ENCODE measurements at regions not wholly inside any gene's neighbourhood (a gene's known extent, or its start where the extent isn't known, plus 50 kb on each side); places are given as distances from the start of the nearest gene placed in this dataset.
"Not testable (repeated sequence)": the region's sequence is repeated elsewhere in the genome, so short reads cannot be mapped to it uniquely, and the experiment has no call there.

GRCh38 chr7:50856231-50856630, 73.5 kb upstream of the GRB10 start:
- no peak for DNase-seq (ENCODE audit: low read depth in 3 of 3)

DNA sequence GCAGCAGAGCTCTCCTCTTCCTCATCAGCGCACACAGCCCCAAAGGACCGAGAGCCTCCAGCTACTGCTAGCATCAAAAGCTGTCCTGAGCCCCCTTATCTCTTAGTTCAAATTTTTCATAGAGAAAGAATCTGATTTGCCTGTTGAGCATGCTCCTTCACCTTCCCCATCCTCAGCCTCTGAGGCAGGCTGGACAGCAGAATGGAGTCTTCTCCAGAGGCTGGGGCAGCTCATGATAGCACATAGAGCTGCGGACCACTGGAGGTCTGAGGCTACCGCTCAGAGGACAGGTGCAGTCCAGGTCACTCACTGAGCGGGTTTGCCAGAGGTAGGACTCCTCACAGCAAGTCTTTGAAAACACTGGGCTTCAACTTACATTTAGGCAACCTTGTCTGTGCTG, 72.8 kb upstream of the GRB10 start:
- no peak for DNase-seq (ENCODE audit: low read depth in 3 of 3)

DNA sequence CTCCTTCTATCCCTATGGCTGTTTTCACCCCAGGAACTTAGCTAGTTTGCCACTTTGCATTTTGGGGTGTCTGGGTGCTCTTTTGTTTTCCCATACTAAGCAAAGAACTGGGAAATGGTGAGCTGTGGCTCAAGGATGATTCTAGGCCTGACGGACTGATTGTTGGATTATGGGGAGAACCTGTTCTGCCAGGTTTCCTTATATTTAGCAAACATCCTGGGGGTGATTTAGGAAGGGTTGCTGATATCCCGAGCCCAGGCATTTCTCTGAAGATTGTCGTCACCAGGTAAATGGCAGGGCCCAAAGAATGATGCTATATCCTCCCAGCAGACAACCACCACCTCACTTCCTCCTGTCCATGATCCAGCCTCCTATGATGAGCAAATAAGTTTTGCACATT, 72.1 kb upstream of the GRB10 start:
- DNase-seq (ENCODE audit: low read depth in 3 of 3): no peak

DNA sequence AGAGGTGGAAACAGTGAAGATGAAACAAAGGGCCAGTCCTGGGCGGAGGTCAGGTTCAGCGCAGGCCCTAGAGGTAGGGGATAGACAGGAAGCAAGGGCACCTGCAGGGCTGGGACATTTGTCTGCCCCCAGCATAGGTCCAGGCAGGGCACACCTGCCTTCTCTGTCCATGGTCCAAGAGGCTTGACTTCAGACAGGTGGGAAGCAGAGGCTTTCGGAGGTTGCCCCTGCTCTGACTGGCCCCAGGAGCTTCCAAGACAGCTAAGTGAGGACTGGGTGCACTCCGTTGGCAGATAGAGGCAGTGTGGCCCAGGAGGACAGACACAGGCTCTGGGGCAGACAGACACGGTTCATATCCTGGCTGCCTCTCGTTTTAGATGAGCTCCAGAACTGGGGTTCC, 71.6 kb upstream of the GRB10 start:
- DNase-seq (ENCODE audit: low read depth in 3 of 3): no peak

GRCh38 chr7:50853311-50853710, 70.6 kb upstream of the GRB10 start:
- DNase-seq (ENCODE audit: low read depth in 3 of 3): no peak

GRCh38 chr7:50852901-50853300, 70.2 kb upstream of the GRB10 start:
- DNase-seq (ENCODE audit: low read depth in 3 of 3): no peak

DNA sequence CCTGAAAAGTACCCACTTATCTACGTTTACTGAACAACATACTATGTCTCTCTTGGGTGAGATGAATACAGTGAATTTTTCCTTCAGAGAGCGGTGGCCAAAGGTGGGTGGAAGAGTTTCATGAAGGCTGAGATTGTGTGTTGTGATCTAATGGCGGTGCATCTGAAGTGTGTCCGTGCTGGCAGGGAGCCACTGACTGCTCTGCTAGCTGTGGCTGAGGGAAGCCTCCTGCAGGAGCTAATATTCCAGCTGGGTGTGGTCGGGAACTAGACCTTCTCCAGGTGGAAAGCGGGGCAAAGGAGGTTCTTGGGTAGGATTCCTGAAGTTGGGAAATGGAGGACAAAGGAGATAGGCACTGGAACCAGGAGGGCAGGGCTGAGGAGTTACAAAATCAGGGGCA, 69.2 kb upstream of the GRB10 start:
- no peak for DNase-seq (ENCODE audit: low read depth in 3 of 3)

- no peak for DNase-seq (ENCODE audit: low read depth in 3 of 3)
Measured at GRCh38 chr7:50851451-50851850, 68.8 kb upstream of the GRB10 start.

DNA sequence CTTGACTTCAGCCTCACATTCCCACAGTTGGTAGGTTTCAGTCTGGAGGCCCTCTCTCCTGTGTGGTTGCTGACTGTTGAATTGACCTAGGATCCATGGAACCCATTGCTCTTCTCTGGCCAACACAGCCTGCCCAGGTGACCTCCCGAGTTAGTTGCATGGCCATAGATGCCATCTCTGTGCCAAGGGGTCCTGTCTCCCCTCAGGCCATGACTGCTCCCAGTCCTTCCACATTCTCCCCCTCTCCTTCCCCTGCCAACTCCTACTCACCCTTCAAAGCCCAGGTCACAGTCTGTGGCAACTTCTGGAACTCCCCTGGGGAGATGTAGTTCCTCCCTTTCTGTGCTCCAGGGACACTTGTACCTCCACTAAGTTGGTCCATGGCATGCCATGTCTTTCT, 67.3 kb upstream of the GRB10 start:
- no peak for DNase-seq (ENCODE audit: low read depth in 3 of 3)

DNA sequence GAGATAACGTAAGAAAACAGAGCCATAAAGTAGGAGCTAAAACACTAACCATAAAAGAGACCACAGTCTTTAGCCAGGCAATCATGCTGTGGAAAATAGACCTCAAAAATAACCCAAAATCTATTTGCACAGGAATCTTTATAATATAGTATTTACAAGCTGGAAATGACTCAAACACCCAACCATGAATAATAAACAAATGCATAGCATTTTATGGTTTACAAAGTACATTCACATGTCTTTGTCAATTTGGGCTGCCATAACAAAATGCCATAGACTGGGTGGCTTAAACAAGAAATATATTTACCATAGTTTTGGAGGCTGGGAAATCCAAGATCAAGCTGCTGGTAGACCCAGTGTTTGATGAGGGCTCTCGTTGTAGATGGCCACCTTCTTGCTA, 65.5 kb upstream of the GRB10 start:
- DNase-seq (ENCODE audit: low read depth in 3 of 3): no peak

GRCh38 chr7:50844861-50845260, 62.2 kb upstream of the GRB10 start:
- not testable (repeated sequence) for DNase-seq (ENCODE audit: low read depth in 3 of 3)

DNA sequence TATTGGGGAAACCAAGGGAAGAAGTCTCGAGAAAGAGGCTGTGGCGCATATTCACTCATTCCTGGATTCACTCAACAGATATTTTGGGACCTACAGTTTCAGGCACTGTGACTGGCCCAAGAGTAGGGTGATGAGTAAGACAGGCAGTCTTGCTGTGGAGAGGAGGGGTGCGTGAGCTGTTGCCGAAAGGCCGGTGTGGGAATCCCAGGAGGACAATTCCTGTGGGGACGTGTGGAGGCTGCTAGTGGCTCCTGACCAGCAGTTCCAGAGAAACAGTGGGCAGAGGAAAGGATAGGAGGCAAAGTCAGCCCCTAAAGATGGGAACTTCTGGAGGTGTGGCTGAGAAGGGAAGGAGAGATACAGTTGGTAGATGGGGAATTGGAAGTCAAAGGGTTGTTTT, 59.3 kb upstream of the GRB10 start:
- DNase-seq (ENCODE audit: low read depth in 3 of 3): no peak

- DNase-seq (ENCODE audit: low read depth in 3 of 3): no peak
Measured at GRCh38 chr7:50838675-50839377, 56.1 kb upstream of the GRB10 start.

GRCh38 chr7:50837965-50838364, 55.3 kb upstream of the GRB10 start:
- DNase-seq (ENCODE audit: low read depth in 3 of 3): no peak

GRCh38 chr7:50836646-50837045, 54.0 kb upstream of the GRB10 start:
- DNase-seq (ENCODE audit: low read depth in 3 of 3): no peak

- DNase-seq (ENCODE audit: low read depth in 3 of 3): no peak
Measured at GRCh38 chr7:50835156-50835555, 52.5 kb upstream of the GRB10 start.

- no peak for DNase-seq (ENCODE audit: low read depth in 3 of 3)
Measured at GRCh38 chr7:50834679-50835078, 52.0 kb upstream of the GRB10 start.

- DNase-seq (ENCODE audit: low read depth in 3 of 3): no peak
Measured at GRCh38 chr7:50834031-50834535, 51.4 kb upstream of the GRB10 start.

DNA sequence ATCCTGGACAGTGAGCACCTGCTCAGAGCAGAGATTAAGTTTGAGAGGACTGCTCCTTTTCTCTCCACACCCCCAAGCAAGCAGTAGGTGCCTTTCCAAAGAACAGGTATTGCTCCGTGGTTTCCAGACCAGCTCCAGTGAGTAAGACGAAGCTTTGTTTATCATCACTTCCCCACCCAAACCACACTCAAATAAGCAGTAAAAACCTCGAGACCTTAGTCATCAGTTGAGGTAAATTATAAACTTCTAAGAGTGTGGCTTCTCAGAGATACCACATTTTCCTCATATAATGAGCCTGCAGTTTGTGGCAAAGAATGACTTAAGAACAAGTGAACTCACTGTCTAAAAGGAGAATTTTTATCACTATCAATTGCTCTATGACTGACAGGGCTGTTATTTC, 50.0 kb upstream of the GRB10 start:
- DNase-seq (ENCODE audit: low read depth in 3 of 3): no peak
